ENCODE measurements at regions not wholly inside any gene's neighbourhood (a gene's known extent, or its start where the extent isn't known, plus 50 kb on each side); places are given as distances from the start of the nearest gene placed in this dataset.
"Not testable (repeated sequence)": the region's sequence is repeated elsewhere in the genome, so short reads cannot be mapped to it uniquely, and the experiment has no call there.

DNA sequence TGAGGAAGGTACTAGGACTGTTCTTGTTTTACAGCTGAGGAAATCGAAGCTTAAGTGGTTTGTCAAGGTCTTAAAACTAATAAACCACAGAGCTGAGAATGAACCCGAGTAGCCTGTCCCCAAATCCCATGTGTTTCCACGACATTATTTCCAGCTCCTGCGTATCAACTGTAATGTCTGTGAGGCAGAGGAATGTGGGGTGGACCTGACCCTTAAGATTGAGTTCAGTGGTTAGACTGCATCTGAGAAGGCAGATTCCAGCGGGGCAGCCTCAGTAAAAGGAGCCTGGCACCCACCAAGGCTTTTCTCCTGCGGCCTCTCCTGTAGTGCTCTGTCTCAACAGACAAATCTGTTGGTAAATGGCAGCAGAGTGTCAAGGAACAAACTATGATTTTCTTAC is 81.9 kb upstream of the TMEM178A start:
- DNase-seq = no peak

GRCh38 chr2:39584283-39584965 is 81.3 kb upstream of the TMEM178A start:
- no peak for DNase-seq

DNA sequence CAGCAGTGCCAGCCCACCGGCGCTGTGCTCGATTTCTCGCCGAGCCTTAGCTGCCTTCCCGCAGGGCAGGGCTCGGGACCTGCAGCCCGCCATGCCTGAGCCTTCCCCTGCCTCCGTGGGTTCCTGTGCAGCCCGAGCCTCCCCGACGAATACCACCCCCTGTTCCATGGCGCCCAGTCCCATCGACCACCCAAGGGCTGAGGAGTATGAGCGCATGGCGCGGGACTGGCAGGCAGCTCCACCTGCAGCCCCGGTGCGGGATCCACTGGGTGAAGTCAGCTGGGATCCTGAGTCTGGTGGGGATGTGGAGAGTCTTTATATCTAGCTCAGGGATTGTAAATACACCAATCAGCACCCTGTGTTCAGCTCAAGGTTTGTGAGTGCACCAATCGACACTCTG is 80.2 kb upstream of the TMEM178A start:
- not testable (repeated sequence) for DNase-seq

DNA sequence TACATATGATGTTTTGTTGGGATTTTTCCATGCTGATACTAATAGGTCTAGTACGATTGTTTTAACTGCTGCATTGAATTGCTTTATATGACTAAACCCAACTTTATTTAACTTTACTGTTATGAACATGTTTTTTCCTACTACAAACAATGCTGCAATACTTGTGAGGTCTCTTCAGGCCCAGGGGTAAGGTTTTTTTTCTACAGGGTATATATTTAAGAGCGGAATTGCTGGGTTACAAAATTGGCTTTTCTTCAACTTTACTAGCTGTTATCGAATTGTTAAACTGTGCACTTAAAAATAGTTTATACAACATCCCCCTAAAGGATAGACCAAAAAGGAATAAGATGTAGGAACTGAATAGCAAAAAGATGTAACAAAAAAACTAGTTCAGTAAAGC is 78.5 kb upstream of the TMEM178A start:
- no peak for DNase-seq

- no peak for DNase-seq
Measured at GRCh38 chr2:39587641-39588040, 78.1 kb upstream of the TMEM178A start.

GRCh38 chr2:39593439-39594393 is 72.0 kb upstream of the TMEM178A start:
- DNase-seq = peak; percentile 71

DNA sequence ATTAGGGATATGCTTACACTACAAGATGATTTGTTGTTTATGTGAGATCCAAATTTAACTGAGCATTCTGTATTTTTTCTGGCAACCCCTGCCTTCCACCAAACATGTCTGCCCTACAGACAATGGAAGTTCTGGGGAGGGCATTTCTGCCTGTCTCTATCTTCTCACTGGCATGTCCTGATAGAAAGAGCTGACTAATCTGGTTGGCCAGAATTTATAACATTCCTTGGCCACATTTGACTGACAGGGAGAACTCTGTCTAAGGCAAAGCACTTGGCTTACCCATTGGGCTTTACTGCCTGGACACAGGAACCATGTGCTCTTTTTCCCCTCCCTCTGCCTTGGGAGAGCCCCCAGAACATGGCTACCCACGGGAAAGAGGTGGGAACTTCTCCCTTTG is 70.6 kb upstream of the TMEM178A start:
- DNase-seq = no peak

- DNase-seq = no peak
Measured at GRCh38 chr2:39597314-39597713, 68.4 kb upstream of the TMEM178A start.

GRCh38 chr2:39602616-39603015 is 63.1 kb upstream of the TMEM178A start:
- DNase-seq = no peak

GRCh38 chr2:39603436-39603835 is 62.3 kb upstream of the TMEM178A start:
- peak; percentile 27 for DNase-seq

DNA sequence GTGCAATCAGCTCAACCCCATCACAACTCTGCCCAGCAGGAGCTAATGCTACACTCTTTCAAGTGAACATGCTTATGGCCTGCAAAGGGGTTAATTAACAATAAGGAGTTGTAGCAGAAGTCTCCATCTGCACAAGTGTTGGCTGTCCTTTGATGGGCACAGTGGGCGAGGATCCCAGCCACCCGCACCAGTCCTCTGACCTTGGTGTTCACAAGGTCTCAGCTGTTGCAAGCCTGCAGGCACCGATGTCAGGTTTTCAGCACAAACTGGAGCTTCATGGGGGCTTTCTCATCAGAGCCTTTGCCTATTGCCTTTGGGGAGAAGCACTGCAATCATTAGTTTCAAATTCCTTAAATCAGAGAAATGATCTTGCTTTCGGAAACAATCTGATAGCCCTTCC is 60.9 kb upstream of the TMEM178A start:
- DNase-seq = no peak

- no peak for DNase-seq
Measured at GRCh38 chr2:39606585-39606984, 59.1 kb upstream of the TMEM178A start.

DNA sequence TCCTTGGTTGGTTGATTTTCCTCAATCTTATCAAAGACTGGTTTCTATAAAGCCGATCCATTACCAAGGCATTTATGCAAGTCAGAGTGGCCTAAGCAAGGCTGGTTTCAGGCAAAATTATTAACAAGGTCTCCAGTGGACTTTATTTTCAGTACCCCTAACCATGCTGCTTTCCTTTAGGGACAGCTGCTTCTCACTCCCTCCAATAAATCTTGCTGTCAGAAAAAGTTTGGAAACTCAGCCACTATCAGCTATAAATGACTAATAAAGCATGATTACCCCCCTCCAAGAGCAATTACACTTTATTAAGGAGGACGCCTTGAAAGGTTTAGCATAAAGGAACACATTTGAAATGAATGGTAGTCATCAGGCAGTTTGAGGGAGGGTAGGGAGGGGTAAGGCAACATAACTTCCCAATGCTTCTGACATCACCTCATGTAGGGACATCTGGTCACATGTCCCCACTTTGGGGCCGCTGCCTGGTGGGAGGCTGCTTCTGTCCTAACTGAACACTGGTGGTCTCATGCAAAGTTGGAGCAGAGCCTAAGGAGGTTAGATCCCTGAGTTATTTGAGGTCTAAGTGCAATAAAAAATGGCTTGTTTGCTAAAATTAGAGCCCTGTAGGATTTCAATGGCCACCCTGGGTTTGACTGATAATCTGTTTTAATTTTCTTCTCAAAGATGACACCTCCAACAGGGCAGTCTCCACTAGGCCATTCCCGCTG is 58.0 kb upstream of the TMEM178A start:
- no peak for DNase-seq

DNA sequence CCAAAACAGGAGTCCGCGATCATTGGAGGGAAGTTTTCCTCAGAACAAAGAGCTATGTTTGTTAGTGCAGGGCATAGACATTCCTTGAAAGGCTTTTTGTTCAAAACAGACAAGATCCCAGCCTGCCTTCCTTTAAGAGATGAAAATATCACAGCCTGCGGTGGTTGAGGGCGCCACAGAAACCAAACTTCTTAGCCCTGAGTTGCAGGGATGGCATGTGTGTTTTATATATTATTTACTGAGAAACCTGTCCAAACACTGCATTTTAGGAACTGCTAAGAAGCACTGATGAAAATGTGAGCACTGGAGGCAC is 57.5 kb upstream of the TMEM178A start:
- DNase-seq = no peak

DNA sequence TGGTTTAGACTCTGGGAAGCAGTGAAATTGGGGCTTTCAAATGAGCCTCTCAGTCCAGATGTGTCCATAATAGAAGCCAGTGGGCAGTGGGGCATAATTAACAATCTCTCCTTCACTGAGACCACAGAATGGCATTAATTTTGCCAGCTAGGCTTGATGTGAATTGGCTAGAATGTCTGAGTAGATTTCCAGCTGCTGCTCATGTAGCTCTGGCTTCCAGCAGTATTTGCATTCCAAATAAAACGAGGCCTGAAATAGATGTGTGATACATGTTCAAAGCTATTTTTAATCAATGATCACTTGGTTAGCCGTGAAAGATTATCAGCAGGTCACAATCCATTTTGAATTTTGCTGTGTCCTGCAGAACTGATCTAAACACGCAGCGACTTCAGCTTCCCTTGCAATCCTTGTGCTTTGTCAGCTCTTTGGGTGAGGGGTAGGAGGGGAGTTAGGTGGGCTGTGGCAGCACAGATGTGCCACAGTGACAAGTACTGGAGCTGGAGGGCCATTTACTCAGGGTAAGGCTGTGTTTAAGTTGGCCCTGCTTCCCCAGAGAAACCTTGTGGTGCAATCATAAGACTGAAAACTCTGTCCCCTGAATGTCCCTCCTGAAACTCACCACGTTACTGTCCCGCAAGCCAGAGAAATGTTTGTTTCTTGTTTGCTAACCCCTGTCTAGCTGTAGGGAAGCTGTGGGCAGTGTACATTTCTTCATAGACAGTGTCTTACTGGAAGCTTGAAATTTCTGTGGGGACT is 56.9 kb upstream of the TMEM178A start:
- peak; percentile 25 for DNase-seq

- no peak for DNase-seq
Measured at GRCh38 chr2:39609917-39610316, 55.8 kb upstream of the TMEM178A start.

DNA sequence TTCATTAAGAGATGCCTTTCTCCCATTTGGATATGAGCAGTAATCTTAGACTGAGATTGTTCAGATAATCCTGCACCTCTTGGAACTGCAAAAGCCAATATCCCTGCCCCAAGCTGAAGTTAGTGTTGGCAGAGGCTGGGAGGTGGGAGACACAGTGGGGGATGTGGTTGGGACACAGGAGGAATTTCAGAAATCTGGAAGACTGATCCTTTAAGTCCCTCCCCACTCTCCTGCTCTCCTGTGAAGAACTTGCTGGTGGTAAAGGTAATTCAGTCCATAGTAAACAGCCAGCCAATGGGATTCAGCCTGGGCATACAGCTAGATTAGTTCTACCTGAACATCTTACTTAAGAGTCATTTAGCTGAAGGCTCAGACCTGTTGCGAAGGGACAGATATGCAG is 50.0 kb upstream of the TMEM178A start:
- DNase-seq = no peak

Data from hematopoietic multipotent progenitor cell treated with erythropoietin and hydrocortisone succinate and interleukin-3 and kit ligand, for 6 days (in vitro differentiated cells).